Panc1 (cell line): ENCODE measurements at regions not wholly inside any gene's neighbourhood (a gene's known extent, or its start where the extent isn't known, plus 50 kb on each side); places are given as distances from the start of the nearest gene placed in this dataset.

Experiments
- ATAC-seq: fragments of 200-7000 bp; cut with Tn5 transposase; 2 replicates; pipeline ENCODE4 v1.9.1; 2020; ENCODE audit warnings: mild to moderate bottlenecking, moderate library complexity
- BruUV-seq: library from RNA; stranded (reverse); fragments of 400-500 nt; replicated peaks from 2 replicates; lab custom pipeline; 2021; lab: Mats Ljungman, UMichigan
- CTCF ChIA-PET: fragments of 300-600 bp; sonication (Branson Sonifier 250); formaldehyde crosslinking; loops from one replicate; lab custom pipeline; 2022; ENCODE audit warnings: antibody characterized with exemption; lab: Charles Lee
- POLR2A ChIA-PET: fragments of 300-600 bp; sonication (Branson Sonifier 250); formaldehyde crosslinking; loops from one replicate; lab custom pipeline; 2022; ENCODE audit warnings: antibody characterized with exemption; lab: Charles Lee
- DNase-seq: peaks from one replicate; pipeline ENCODE4 v3.0.0-alpha.2; 2010; ENCODE audit warnings: low read depth, low spot score
- H3K27ac ChIP-seq: 2 replicates; pipeline ENCODE4 v1.5.1; 2011; ENCODE audit warnings: mild to moderate bottlenecking, low read length, inconsistent platforms
- H3K27me3 ChIP-seq: fragments of 200-500 bp; sonication (Bioruptor generic); 2 replicates; pipeline ENCODE4 v1.6.0; 2014; ENCODE audit warnings: low read length, inconsistent platforms; ENCODE audit not compliant: control insufficient read depth, insufficient read depth
- H3K36me3 ChIP-seq: fragments of 200-500 bp; sonication (Bioruptor generic); 2 replicates; pipeline ENCODE4 v1.5.1; 2014; ENCODE audit warnings: inconsistent platforms, mild to moderate bottlenecking, low read length, moderate library complexity; ENCODE audit not compliant: control insufficient read depth, insufficient read depth
- H3K4me1 ChIP-seq: 2 replicates; pipeline ENCODE4 v1.5.1; 2011; ENCODE audit warnings: inconsistent platforms, mild to moderate bottlenecking, low read length, moderate library complexity; ENCODE audit not compliant: control insufficient read depth, insufficient read depth
- H3K4me3 ChIP-seq, 2 experiments: 2 replicates each; pipeline ENCODE4 v1.5.1; 2011 to 2012; ENCODE audit warnings: low read depth in 2 of 2, low read length in 2 of 2, mild to moderate bottlenecking in 2 of 2, inconsistent platforms in 1 of 2, moderate library complexity in 1 of 2
- H3K9me3 ChIP-seq: fragments of 200-500 bp; sonication (Bioruptor generic); 2 replicates; pipeline ENCODE4 v1.5.1; 2014; ENCODE audit warnings: low read depth, mild to moderate bottlenecking, inconsistent platforms, low read length, moderate library complexity; ENCODE audit not compliant: control insufficient read depth, insufficient read depth
- POLR2AphosphoS5 ChIP-seq: IDR thresholded peaks from 2 replicates; pipeline ENCODE4 v1.6.1; 2012; ENCODE audit warnings: mild to moderate bottlenecking, low read depth, low read length, moderate library complexity
- SIN3A ChIP-seq: IDR thresholded peaks from 2 replicates; pipeline ENCODE4 v1.6.1; 2012; ENCODE audit warnings: low read depth, mild to moderate bottlenecking, low read length, moderate library complexity, borderline replicate concordance; ENCODE audit not compliant: insufficient read depth
- TCF7L2 ChIP-seq: IDR thresholded peaks from 2 replicates; pipeline ENCODE4 v1.6.1; 2011; ENCODE audit warnings: mild to moderate bottlenecking, low read depth, low read length, inconsistent platforms
- in situ Hi-C: cut with HindIII; loops from 2 replicates; pipeline ENCODE4 v1.10.0; 2016; ENCODE audit warnings: low sequenced_read_pairs, low pct_unique_long_range_greater_than_20kb
- intact Hi-C: fragments of 100-400 bp; cut with micrococcal nuclease; formaldehyde crosslinking; loops from one replicate; pipeline ENCODE4 v1.10.0; 2022; ENCODE audit not compliant: unreplicated experiment
- TF ChIP-seq, protein P1 (sequence below), 2 experiments: IDR thresholded peaks; 2 replicates each; pipeline ENCODE4 v1.6.1; 2011 to 2012; ENCODE audit warnings: low read depth in 2 of 2, control low read depth in 1 of 2, low read length in 1 of 2, mild to moderate bottlenecking in 1 of 2, moderate library complexity in 1 of 2; ENCODE audit not compliant: insufficient read depth in 1 of 2
- TF ChIP-seq, protein P2 (sequence below): fragments of 450-650 bp; IDR thresholded peaks from 2 replicates; pipeline ENCODE4 v1.5.1; 2017; ENCODE audit warnings: mild to moderate bottlenecking

DNA sequence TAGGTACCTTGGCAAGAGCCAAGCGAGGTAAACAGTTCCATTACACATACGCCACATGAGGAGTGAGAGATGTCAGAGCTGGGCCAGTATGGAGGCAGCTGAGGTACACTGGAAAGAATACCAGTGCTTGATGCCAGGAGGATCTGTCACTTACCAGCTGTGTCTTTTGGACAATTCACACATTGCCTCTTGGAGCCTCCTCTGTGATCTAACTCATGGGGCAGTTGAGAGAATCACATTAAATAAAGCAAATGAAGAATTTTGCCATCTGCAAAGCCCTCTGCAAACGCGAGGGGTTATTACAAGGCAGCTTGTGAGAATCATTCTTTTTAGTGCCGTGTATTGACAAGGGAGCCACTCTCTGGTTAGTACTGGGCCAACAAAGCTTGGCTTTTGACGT lies 429.7 kb upstream of the KLF4 start:
- Histone ChIP-seq H3K27me3 (no peaks in the 10 kb centered on the region), H3K4me3 (no peak overlapping the region), H3K9me3 (no peaks in the 10 kb centered on the region), H3K27ac (no peak overlapping the region), H3K36me3 (no peaks in the 10 kb centered on the region), H3K4me1 (no peaks in the 10 kb centered on the region)
- ATAC-seq (no peak), DNase-seq (no peak)
- CTCF ChIA-PET, result no interaction called here
- POLR2A ChIA-PET, result no interaction called here
- no TSS peak for BruUV-seq
- in situ Hi-C loops, result no loop called here
- TF ChIP-seq SIN3A, result no peak
- no peak for TF ChIP-seq TCF7L2
- TF ChIP-seq POLR2AphosphoS5, result no peak
- TF ChIP-seq, protein P1, sequence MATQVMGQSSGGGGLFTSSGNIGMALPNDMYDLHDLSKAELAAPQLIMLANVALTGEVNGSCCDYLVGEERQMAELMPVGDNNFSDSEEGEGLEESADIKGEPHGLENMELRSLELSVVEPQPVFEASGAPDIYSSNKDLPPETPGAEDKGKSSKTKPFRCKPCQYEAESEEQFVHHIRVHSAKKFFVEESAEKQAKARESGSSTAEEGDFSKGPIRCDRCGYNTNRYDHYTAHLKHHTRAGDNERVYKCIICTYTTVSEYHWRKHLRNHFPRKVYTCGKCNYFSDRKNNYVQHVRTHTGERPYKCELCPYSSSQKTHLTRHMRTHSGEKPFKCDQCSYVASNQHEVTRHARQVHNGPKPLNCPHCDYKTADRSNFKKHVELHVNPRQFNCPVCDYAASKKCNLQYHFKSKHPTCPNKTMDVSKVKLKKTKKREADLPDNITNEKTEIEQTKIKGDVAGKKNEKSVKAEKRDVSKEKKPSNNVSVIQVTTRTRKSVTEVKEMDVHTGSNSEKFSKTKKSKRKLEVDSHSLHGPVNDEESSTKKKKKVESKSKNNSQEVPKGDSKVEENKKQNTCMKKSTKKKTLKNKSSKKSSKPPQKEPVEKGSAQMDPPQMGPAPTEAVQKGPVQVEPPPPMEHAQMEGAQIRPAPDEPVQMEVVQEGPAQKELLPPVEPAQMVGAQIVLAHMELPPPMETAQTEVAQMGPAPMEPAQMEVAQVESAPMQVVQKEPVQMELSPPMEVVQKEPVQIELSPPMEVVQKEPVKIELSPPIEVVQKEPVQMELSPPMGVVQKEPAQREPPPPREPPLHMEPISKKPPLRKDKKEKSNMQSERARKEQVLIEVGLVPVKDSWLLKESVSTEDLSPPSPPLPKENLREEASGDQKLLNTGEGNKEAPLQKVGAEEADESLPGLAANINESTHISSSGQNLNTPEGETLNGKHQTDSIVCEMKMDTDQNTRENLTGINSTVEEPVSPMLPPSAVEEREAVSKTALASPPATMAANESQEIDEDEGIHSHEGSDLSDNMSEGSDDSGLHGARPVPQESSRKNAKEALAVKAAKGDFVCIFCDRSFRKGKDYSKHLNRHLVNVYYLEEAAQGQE (IDR thresholded peaks at IDR 0.05; ENCODE audit: insufficient read depth in 1 of 2, low read depth in 2 of 2, low read length in 1 of 2), result no peak
- TF ChIP-seq, protein P2, sequence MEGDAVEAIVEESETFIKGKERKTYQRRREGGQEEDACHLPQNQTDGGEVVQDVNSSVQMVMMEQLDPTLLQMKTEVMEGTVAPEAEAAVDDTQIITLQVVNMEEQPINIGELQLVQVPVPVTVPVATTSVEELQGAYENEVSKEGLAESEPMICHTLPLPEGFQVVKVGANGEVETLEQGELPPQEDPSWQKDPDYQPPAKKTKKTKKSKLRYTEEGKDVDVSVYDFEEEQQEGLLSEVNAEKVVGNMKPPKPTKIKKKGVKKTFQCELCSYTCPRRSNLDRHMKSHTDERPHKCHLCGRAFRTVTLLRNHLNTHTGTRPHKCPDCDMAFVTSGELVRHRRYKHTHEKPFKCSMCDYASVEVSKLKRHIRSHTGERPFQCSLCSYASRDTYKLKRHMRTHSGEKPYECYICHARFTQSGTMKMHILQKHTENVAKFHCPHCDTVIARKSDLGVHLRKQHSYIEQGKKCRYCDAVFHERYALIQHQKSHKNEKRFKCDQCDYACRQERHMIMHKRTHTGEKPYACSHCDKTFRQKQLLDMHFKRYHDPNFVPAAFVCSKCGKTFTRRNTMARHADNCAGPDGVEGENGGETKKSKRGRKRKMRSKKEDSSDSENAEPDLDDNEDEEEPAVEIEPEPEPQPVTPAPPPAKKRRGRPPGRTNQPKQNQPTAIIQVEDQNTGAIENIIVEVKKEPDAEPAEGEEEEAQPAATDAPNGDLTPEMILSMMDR, result no peak
- intact Hi-C loops, result loop anchor here (10.0 kb wide), 1 partner anchor 56 kb away; no protein-coding TSS in a partner anchor

GRCh38 chr9:107918749-107919148 lies 429.2 kb upstream of the KLF4 start:
- Histone ChIP-seq H3K9me3 (no peaks in the 10 kb centered on the region), H3K27ac (no peak overlapping the region), H3K36me3 (no peaks in the 10 kb centered on the region), H3K4me1 (no peaks in the 10 kb centered on the region), H3K27me3 (no peaks in the 10 kb centered on the region), H3K4me3 (no peak overlapping the region)
- intact Hi-C loops, result loop anchor here (10.0 kb wide), 1 partner anchor 56 kb away; no protein-coding TSS in a partner anchor
- in situ Hi-C loops, result no loop called here
- BruUV-seq, result no TSS peak
- ChIA-PET POLR2A (no interaction called here), CTCF (no interaction called here)
- ATAC-seq, result no peak
- DNase-seq, result no peak
- TF ChIP-seq TCF7L2 (no peak), SIN3A (no peak), POLR2AphosphoS5 (no peak)
- TF ChIP-seq, protein P1 (IDR thresholded peaks at IDR 0.05; ENCODE audit: insufficient read depth in 1 of 2, low read depth in 2 of 2, low read length in 1 of 2), result no peak
- TF ChIP-seq, protein P2, result no peak
